ELR (cell line): ENCODE measurements at regions not wholly inside any gene's neighbourhood (a gene's known extent, or its start where the extent isn't known, plus 50 kb on each side); places are given as distances from the start of the nearest gene placed in this dataset.
"Not testable (repeated sequence)": the region's sequence is repeated elsewhere in the genome, so short reads cannot be mapped to it uniquely, and the experiment has no call there.

Source experiments
- DNase-seq: peaks from one replicate; pipeline ENCODE4 v3.0.0-alpha.2; 2015; ENCODE audit warnings: low read depth

DNA sequence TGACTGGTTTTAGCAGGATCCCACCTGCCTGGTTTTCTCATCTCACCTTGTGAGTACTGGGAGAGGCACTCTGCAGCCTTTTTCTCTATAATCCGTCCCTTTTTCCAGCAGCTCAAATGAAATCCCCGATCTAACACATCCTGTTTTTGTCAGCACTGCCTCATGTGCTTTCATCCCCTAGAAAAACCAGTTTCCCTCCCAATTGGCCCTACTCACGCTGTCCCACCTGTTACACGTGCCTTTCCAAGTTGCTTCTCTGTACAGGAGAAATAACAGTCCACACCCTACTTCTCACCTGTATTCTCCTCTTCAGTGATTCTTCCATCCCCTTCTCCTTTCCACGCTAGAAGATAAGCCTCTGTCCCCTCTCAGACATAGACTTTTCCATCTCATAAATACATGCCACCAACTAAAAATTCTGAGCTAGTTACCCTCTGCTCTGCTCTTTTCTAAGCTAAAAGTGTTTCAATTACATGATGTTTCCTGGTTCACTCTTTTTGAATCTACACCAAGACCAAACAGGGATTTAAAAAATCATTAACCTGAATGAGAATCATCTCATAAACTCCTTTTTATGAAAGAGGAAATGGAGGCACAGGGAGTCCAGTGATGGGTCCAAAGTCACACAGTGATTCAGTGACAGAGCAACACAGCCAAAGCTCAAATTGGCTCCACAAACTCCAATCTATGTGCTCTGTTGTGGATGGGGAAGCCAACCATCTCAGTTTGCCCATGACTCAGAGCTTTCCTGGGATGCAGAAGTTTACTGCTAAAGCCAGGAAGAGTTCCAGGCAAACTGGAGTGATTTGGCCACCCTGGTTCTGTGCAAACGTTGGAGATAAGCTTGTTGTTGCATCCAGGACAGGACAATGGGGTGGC is 240.0 kb upstream of the TMEM132C start:
- no peak for DNase-seq

DNA sequence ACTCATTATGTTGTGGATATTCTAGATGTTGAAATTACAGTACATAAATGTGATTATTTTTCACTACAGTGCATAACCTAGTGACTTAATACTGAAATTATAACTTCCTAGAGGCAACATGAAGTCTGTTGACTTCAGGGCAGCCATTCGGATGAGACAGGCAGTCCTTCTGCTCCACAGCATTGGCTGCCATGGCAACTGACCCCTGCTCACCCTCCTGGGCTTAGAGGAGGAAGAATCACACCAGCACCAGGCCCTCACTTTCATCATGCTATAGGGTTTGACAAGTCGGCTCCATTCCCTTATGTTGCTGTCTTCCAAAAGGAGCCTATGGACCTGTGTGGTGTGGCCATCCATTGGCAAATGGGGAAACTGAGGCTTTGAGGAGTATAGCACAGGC is 233.5 kb upstream of the TMEM132C start:
- DNase-seq: no peak

DNA sequence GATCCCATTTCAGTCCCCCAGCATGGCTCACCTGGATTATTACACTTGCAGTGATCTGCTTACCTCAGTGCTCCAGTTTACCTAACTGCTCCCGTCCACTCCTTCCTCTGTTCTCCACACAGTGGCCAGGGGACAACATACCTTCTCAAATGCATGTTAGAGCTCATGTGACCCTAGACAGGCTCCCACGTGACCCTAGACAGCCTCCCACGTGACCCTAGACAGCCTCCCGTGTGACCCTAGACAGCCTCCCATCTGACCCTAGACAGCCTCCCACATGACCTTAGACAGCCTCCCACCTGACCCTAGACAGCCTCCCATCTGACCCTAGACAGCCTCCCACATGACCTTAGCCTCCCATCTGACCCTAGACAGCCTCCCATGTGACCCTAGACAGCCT is 226.0 kb upstream of the TMEM132C start:
- no peak for DNase-seq

DNA sequence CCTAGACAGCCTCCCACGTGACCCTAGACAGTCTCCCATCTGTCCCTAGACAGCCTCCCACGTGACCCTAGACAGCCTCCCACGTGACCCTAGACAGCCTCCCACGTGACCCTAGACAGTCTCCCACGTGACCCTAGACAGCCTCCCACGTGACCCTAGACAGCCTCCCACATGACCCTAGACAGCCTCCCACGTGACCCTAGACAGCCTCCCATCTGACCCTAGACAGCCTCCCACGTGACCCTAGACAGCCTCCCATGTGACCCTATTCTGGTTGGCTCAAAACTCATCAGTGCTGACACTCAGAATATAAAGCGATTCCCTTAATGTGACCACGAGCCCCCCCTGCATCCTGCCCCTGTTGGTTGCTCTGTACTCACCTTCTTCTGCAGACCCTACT is 224.7 kb upstream of the TMEM132C start:
- not testable (repeated sequence) for DNase-seq

DNA sequence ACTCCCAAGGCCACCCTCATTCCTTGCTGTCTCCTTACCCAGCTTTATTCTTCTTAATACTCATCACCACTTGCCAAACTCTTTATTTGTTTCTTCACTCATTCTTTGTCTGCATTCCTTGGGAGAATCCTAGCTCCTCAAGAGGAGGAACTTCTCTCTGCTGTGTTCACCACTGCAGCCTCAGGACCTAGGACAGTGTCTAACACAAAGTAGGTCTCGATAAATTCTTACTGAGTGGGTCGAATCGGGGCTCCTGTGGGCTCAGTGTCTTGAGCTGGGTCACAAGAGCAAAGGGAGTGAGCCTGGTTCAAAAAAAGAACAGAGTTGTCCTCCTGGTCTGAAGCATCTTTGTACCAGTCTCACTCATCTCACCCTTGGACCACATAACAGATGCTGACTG is 224.1 kb upstream of the TMEM132C start:
- no peak for DNase-seq

DNA sequence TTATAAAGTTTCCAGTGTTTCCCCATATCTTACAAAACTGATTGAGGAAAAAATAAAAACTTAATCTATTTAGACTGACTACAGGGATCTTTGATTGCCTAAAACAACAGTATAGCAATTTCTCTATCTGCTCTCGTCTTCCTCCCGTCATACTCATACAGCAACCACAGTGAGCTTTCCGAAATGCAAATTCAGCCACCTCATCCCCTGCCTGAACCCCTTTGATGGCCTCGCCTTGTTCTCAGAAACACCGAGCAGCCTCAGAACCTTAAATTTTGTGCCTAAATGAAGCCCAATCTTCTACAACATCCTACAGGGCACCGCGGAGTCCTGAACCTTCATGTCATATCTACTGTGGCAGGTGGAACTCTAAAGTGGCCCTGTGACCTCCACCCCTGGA is 223.7 kb upstream of the TMEM132C start:
- no peak for DNase-seq

DNA sequence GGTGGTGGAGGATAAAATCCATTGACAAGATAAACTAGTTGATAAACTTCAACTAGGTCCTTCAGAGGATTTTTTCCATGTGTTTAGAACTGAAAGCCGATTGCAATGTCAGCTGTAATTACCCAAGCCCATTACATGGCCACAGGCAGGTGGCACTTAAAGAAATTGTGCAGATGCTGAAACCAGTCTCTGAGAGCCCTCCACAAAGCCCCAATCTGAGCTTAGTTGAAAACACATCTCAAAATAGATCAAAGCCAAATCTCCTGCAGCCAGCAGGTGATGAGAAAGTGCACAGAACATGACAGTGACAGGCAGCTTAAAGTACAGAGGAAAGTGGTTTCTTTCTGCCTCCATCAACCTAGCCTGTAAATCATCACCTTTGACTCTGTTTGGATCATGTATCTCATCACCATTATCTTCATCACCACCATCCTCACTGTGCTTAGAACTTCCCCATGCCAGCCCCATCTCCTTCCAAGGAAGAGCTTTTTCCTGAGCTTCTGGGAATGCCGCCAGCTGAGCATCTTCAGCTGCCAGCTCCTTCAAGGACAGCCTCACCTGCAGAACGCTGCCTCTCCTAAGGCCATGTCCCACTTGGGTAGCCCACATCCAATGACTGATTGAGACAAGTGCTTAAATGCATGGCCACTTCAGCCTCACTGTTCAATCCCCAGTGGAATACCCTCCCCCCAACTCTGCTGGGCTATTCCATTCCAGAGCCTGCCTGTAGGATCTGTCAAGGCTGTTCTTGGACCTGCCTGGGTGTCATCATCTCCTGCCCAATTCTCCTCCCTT is 219.5 kb upstream of the TMEM132C start:
- DNase-seq: no peak

DNA sequence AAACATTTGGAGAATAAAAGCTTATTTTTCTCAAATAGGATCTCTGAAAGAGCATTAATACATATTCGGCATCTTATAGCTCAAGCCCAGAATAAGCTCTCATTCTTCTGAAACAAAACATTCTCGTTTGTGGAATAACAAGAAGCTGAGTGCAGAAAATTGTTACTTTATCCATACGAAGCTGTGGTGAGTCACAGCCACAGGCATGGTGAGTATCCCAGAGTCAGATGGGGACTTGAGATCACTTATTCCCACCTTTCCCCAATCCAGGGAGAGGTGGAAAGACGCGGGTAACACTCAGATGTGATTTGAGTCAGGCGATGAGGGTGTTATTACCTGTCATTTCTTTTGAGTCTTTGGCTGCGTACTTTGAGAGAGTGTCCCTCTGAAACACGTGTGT is 214.6 kb upstream of the TMEM132C start:
- no peak for DNase-seq

DNA sequence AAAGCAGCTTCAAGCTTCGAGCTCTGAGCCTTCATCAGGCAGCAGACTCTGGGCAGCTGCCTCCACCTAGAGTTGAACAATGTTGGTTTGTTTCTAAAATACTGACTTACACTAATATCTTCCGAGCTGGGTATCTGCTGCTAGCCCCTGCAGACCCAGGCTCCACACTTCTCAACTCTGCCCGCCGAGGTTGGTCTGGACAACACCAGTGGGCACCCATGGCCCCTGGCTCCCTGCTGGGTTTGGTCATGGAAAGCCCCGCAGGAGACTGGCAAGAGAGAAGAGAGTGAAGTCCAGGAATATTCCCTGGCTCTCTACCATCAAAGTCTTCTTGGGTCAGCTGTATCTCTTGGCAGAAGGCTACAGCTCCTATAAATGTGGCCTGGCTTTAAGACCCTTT is 214.2 kb upstream of the TMEM132C start:
- DNase-seq: no peak

DNA sequence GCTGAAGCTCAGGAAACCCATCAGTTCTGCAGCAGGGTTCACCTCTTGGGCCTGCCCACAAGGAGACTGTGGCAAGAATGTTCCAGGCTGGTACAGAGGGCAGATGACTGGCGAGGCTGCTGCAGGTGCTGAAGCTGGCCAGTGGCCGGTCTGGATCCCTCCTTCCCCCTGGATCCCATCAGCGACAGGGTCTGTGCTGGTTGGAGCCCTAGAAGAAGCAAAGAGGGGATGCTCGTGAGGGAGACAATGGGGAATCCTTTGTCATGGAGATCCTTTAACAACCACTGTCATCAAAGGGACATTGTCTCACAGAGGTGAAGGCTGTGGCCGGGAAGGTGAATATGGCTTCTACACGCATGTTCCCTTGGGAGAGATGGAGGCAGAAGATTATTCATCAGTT is 211.4 kb upstream of the TMEM132C start:
- no peak for DNase-seq

DNA sequence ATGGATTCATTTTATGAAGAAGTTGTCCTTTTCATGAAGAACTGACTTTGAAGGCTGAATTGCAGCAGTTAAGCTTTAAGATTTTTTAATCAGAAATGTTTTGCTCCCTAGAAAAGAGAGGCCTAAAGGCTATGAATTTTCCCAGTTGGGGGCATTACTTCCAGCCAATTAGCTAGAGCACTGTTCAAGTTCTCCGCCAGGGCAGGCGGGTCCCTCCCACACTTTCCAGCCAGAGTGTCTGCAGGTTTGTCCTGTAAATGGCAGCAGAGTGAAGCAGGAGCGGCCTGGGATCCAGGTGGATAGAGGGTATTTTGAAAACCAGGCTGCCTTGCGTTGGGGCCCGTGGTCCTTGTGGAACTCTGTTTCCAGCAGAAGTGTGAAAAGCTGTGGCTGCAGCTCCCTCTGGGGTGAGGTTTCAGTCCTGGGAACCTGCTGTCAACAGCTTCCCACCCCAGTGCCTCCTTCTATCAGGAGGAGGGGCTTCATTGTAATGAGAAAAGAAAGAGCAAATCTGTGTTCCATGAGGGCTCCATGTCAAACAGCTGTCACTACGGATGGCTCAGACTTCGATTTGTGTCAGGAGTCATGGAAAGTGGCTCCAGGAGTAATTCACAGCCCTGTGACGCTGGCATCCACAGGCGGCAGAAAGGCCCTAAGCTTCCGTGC is 210.7 kb upstream of the TMEM132C start:
- no peak for DNase-seq

DNA sequence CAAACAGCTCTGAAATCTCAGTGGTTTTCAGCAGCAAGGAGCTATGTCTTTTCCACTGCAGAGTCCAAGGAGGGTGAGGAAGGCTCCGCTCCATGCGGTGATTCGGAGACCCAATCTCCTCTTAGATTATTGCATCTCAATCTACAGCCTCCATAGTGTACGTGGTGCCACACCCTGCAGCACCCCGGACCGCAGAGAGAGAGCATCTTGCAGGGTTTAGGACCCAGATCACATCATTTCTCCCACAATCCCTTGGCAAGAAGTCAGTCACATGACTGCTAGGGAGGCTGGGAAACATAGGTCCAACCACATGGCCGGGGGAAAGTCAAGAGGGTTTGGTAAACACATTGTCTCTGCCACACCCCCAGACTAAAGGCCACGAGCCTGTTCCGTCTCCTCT is 209.4 kb upstream of the TMEM132C start:
- no peak for DNase-seq

DNA sequence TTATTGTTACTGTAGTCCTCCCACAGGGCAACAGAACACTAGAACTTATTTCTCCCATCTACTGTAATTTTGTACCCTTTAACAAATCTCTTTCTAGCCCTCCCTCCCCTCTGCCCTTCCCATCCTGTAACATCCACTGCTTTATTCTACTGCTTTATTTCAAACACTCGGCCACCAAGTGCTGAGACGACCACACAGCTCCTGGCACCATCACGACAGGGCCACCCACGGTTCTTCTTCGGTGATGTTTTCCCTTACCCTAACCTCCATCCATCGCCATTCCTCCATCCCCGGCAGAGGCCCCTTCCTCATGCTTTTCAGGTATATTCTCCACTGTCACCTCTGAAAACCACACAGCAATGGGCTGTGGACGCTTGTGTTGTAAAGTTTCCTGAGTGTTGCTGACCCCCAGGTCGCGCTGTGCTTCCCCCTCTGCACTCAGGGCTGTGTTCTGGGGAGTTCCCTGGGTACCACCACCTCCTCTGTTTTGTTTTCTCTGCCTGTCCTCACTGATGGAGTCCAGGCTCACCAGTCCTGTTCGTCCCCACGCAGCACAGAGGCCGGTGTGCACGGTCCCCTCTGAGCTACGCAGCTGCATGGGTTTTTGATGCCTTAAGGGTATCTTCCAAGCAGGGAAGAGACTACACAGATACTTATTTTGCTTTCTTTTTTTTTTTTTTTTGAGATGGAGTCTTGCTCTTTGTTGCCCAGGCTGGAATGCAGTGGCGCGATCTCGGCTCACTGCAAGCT is 207.2 kb upstream of the TMEM132C start:
- no peak for DNase-seq

DNA sequence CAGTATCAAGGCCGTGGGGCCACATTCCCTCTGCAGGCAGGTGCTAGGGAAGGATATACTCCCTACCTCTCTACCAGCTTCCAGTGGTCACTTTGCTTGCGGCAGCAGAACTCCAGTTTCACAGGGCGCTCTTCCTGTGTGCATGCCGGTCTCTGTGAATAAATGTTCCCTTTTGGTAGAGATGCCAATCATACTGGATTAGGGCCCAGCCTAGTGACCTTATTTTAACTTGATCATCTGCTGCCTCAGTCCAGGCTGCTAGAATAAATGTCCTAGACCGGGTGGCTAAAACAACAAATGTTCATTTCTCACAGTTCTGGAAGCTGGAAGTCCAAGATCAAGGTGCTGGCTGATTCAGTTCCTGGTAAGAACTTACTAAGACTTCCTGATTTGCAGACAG is 198.8 kb upstream of the TMEM132C start:
- DNase-seq: no peak

DNA sequence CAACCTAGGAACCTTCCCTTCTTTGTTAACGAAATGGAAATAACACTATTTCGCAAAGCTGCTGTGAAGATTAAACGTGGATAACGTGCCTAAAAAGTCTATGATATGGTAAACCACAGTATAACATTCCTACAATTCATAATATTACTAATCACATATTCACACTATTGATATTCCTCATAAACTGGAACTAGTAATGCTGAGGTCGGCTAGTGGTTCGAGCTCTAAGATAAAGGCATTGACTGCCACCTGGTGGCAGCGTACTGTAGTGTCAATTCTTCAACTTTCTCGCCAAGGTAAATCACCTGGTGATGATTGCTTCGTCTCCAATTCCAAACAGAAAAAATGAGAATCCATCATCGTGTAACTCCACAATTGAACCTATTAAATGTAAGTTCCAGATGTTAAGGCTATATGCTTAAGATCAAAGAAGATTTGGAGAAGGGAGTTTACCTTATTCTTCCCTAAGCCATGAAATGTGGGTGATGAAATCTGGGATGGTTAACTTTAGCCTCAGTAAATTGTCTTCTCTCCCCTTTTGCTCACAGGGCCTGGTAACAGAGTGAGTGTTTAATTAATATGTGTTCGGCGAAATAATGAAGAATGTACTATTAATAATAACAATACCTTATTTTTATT is 197.5 kb upstream of the TMEM132C start:
- peak; percentile 66 for DNase-seq

DNA sequence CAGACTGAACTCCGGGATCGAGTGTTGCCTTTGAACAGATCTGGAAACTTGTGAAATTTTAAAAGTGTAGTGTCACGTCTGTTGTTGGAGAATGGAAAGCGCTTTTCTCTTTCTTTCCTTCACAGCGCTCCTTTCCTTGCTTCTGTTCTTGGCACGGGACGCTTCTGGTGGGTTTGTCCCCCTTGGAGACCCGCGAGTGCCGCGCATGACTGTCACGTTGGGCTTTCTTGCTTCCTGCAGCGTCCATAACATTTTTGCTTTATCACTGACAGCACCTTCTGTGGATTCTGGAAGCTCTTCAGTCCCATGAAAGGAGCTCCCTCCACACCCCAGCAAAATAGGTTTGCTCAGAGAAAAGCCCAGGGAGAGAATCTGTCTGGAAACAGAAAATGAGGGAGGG is 193.0 kb upstream of the TMEM132C start:
- DNase-seq: no peak

DNA sequence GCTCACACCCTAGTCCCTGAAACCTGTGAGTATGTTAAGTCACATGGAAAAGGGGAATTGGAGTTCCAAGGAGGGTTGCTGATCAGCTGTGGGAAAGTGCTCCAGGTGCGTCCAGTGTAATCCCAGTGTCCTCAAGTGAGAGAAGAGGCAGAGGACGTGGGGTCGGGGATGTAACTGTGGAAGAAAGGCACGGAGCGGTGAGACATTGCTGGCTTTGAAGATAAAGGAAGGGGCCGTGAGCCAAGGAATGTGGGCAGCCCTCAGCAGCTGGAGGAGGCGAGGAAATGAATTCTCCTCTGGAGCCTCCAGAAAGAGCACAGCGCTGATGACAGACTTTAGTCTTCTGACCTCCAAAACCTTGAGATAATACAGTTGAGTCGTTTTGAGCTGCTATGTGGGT is 191.6 kb upstream of the TMEM132C start:
- no peak for DNase-seq

DNA sequence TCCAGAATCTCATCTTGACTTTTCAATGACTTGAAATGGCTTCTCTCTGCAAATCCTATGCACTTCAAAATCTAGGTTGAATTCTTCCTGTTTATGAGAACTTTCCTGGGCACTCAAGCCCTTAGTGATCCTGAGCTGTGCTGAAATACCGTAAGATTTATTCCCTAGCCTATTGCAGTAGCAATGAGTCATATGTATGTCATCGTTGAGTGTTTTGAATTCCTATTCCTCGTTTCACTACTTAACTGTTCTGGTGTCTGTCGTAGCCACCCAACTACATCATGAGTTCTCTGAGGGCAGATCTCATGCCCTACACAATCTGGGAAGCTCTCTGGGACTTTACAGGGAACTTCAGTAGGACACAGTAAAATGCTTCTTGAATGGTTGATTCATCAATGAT is 190.8 kb upstream of the TMEM132C start:
- DNase-seq: peak; percentile 63

DNA sequence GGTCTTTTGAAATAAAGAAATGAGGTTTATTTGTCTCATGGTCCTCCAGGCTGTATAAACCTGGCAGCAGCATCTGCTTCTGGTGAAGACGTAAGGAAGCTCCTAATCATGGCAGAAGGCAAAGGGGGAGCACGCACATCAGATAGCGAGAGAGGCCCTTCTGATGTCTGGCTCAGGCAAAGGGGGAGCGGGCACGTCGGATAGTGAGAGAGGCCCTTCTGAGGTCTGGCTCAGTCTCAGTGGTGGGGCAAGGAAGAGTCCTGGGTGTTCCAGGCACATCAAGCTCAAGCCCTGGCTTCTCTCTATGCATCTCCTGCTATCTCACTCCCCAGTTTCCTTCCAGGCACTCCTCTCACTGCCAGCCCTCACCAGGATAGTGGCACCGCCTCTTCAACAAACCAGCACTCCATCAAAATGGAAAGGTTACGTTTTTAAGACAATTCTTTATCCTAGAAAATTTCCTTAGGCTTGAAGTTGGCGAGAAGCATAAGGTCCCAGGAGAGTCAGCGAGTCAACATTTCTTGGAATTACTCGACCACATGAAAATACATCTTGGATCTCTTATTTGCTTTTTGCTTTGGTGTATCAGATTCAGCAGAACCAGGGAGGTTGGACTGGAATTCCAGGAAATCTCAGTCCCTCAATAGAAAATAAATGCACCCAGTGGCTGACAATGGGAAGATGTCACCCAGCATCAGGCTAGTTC is 189.6 kb upstream of the TMEM132C start:
- no peak for DNase-seq

DNA sequence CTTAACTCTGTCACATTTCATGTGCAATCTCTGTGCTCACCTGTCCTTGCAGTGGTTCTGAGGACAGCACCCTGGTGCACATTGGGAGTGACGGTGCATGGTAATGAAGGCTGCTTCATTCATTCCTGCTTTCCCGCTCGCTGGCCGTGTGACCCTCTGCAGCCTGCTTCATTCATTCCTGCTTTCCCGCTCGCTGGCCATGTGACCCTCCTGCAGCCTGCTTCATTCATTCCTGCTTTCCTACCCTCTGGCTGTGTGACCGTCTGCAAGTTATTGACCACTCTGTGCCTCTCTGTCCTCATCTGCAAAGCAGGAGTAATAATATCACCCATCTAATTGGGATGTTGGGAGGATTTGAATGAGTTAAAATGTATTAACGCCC is 189.1 kb upstream of the TMEM132C start:
- DNase-seq: no peak
